PC-9 (cell line): ENCODE measurements at regions not wholly inside any gene's neighbourhood (a gene's known extent, or its start where the extent isn't known, plus 50 kb on each side); places are given as distances from the start of the nearest gene placed in this dataset.

Experiments
- BruUV-seq: library from RNA; stranded (reverse); fragments of 400-500 nt; replicated peaks from 2 replicates; lab custom pipeline; 2021; lab: Mats Ljungman, UMichigan
- CTCF ChIA-PET: fragments of 300-600 bp; sonication (Branson Sonifier 250); formaldehyde crosslinking; loops from one replicate; lab custom pipeline; 2022; ENCODE audit warnings: antibody characterized with exemption; lab: Charles Lee
- POLR2A ChIA-PET: fragments of 300-600 bp; sonication (Branson Sonifier 250); formaldehyde crosslinking; loops from one replicate; lab custom pipeline; 2022; ENCODE audit warnings: antibody characterized with exemption; ENCODE audit not compliant: unreplicated experiment; lab: Charles Lee
- DNase-seq, 2 experiments: peaks; one replicate each; pipeline versions ENCODE4 v3.0.0 to v3.0.0-alpha.2; 2015 to 2022; ENCODE audit warnings: mixed read lengths in 1 of 2
- H2AFZ ChIP-seq: fragments of 200-600 bp; sonication (generic); 2 replicates; pipeline ENCODE4 v1.8.1; 2017; ENCODE audit warnings: antibody characterized with exemption
- H3F3A ChIP-seq: fragments of 200-600 bp; sonication (generic); 2 replicates; pipeline ENCODE4 v1.8.1; 2017; ENCODE audit warnings: antibody characterized with exemption, mild to moderate bottlenecking, low read depth; ENCODE audit not compliant: insufficient read depth
- H3K27ac ChIP-seq: fragments of 200-600 bp; sonication (generic); 2 replicates; pipeline ENCODE4 v1.6.1; 2016; ENCODE audit warnings: mixed run types
- H3K27me3 ChIP-seq: fragments of 200-600 bp; sonication (generic); 2 replicates; pipeline ENCODE4 v1.6.1; 2016; ENCODE audit warnings: low read depth, mixed run types; ENCODE audit not compliant: insufficient read depth
- H3K36me3 ChIP-seq: fragments of 200-600 bp; sonication (generic); 2 replicates; pipeline ENCODE4 v1.6.1; 2016; ENCODE audit warnings: low read depth, mixed run types
- H3K4me1 ChIP-seq: fragments of 200-600 bp; sonication (generic); replicated peaks from 2 replicates; pipeline ENCODE4 v1.6.1; 2016; ENCODE audit warnings: mixed run types; ENCODE audit not compliant: insufficient read depth
- H3K4me2 ChIP-seq: fragments of 200-600 bp; sonication (generic); 2 replicates; pipeline ENCODE4 v1.6.1; 2017; ENCODE audit warnings: mixed run types
- H3K4me3 ChIP-seq: fragments of 200-600 bp; sonication (generic); 2 replicates; pipeline ENCODE4 v1.6.1; 2016; ENCODE audit warnings: mixed run types
- H3K79me2 ChIP-seq: fragments of 200-600 bp; sonication (generic); 2 replicates; pipeline ENCODE4 v1.6.1; 2017; ENCODE audit warnings: low read depth, mixed run types
- H3K9me2 ChIP-seq: fragments of 200-600 bp; sonication (generic); 2 replicates; pipeline ENCODE4 v1.8.1; 2017; ENCODE audit warnings: mild to moderate bottlenecking; ENCODE audit not compliant: insufficient read depth
- H3K9me3 ChIP-seq: fragments of 200-600 bp; sonication (generic); 2 replicates; pipeline ENCODE4 v1.8.1; 2016; ENCODE audit warnings: low read depth; ENCODE audit not compliant: insufficient read depth
- H4K20me1 ChIP-seq: fragments of 200-600 bp; sonication (generic); 2 replicates; pipeline ENCODE4 v1.8.1; 2017; ENCODE audit not compliant: insufficient read depth
- CTCF ChIP-seq: fragments of 200-600 bp; sonication (generic); conservative IDR thresholded peaks from 2 replicates; pipeline ENCODE4 v1.6.1; 2017; ENCODE audit warnings: mixed run types, antibody characterized with exemption, mild to moderate bottlenecking, moderate library complexity
- EZH2 ChIP-seq: fragments of 200-600 bp; sonication (generic); IDR thresholded peaks from 2 replicates; pipeline ENCODE4 v1.8.0; 2017; ENCODE audit warnings: antibody characterized with exemption, low read depth
- intact Hi-C: fragments of 100-400 bp; cut with micrococcal nuclease; formaldehyde crosslinking; loops from one replicate; pipeline ENCODE4 v1.10.0; 2022; ENCODE audit not compliant: unreplicated experiment

GRCh38 chr5:4419281-4419680 is 720.8 kb upstream of the ADAMTS16 start:
- H4K20me1 ChIP-seq, result no peaks in the 10 kb centered on the region
- H3F3A ChIP-seq, result no peaks in the 10 kb centered on the region
- ChIA-PET POLR2A (no interaction called here), CTCF (no interaction called here)
- no TSS peak for BruUV-seq
- TF ChIP-seq EZH2 (no peak), CTCF (no peak)
- no peaks in the 10 kb centered on the region for H3K36me3 ChIP-seq
- no peaks in the 10 kb centered on the region for H3K4me1 ChIP-seq
- no peak overlapping the region for H2AFZ ChIP-seq
- peaks cover 13% of the 10 kb centered on the region for H3K27me3 ChIP-seq
- H3K4me3 ChIP-seq, result no peak overlapping the region
- no peak for DNase-seq
- H3K4me2 ChIP-seq, result no peak overlapping the region
- H3K9me3 ChIP-seq, result no peaks in the 10 kb centered on the region
- intact Hi-C loops, result no loop called here
- H3K9me2 ChIP-seq, result no peaks in the 10 kb centered on the region
- H3K79me2 ChIP-seq, result no peaks in the 10 kb centered on the region
- no peak overlapping the region for H3K27ac ChIP-seq

GRCh38 chr5:4420177-4420576 is 720.0 kb upstream of the ADAMTS16 start:
- Histone ChIP-seq H2AFZ (no peak overlapping the region), H3K4me3 (no peak overlapping the region), H3F3A (no peaks in the 10 kb centered on the region), H3K79me2 (no peaks in the 10 kb centered on the region), H3K36me3 (no peaks in the 10 kb centered on the region), H3K27ac (no peak overlapping the region), H3K27me3 (peaks cover 4% of the 10 kb centered on the region; the same call in 1 of the 2 replicates), H3K9me2 (no peaks in the 10 kb centered on the region), H3K4me1 (no peaks in the 10 kb centered on the region), H3K4me2 (no peak overlapping the region), H3K9me3 (no peaks in the 10 kb centered on the region), H4K20me1 (no peaks in the 10 kb centered on the region)
- BruUV-seq, result no TSS peak
- CTCF ChIA-PET, result no interaction called here
- TF ChIP-seq EZH2 (no peak), CTCF (no peak)
- POLR2A ChIA-PET, result no interaction called here
- intact Hi-C loops, result no loop called here
- DNase-seq, result no peak

GRCh38 chr5:4420681-4421080 is 719.4 kb upstream of the ADAMTS16 start:
- H3K27ac ChIP-seq, result no peak overlapping the region
- no peak for DNase-seq
- no peaks in the 10 kb centered on the region for H3K79me2 ChIP-seq
- H3K36me3 ChIP-seq, result no peaks in the 10 kb centered on the region
- POLR2A ChIA-PET, result no interaction called here
- BruUV-seq, result no TSS peak
- no peaks in the 10 kb centered on the region for H3K9me2 ChIP-seq
- TF ChIP-seq EZH2 (no peak), CTCF (no peak)
- intact Hi-C loops, result no loop called here
- H3K4me2 ChIP-seq, result no peak overlapping the region
- H3K27me3 ChIP-seq, result peaks cover 4% of the 10 kb centered on the region; the same call in 1 of the 2 replicates
- H3K4me3 ChIP-seq, result no peak overlapping the region
- H4K20me1 ChIP-seq, result no peaks in the 10 kb centered on the region
- H3K4me1 ChIP-seq, result no peaks in the 10 kb centered on the region
- CTCF ChIA-PET, result no interaction called here
- H2AFZ ChIP-seq, result no peak overlapping the region
- no peaks in the 10 kb centered on the region for H3K9me3 ChIP-seq
- H3F3A ChIP-seq, result no peaks in the 10 kb centered on the region
